Stomach smooth muscle (tissue), 2 donors: ENCODE measurements at regions not wholly inside any gene's neighbourhood (a gene's known extent, or its start where the extent isn't known, plus 50 kb on each side); places are given as distances from the start of the nearest gene placed in this dataset.

ENCODE experiments used
- H3K27ac ChIP-seq: one replicate; pipeline ENCODE4 v1.7.0; 2013; ENCODE audit warnings: mild to moderate bottlenecking, low read length, inconsistent platforms
- H3K27me3 ChIP-seq, 2 donors: one replicate each; pipeline ENCODE4 v1.7.0; 2013; ENCODE audit warnings: low read length in 2 of 2; ENCODE audit not compliant: insufficient read depth in 2 of 2, control insufficient read depth in 1 of 2
- H3K36me3 ChIP-seq, 2 donors: one replicate each; pipeline ENCODE4 v1.7.0; 2013; ENCODE audit warnings: low read length in 2 of 2; ENCODE audit not compliant: control insufficient read depth in 2 of 2, insufficient read depth in 2 of 2
- H3K4me1 ChIP-seq: one replicate; pipeline ENCODE4 v1.7.0; 2013; ENCODE audit warnings: low read length; ENCODE audit not compliant: control insufficient read depth, insufficient read depth
- H3K4me3 ChIP-seq, 2 donors: one replicate each; pipeline ENCODE4 v1.7.0; 2013; ENCODE audit warnings: low read length in 2 of 2
- H3K9ac ChIP-seq, 2 donors: one replicate each; pipeline ENCODE4 v1.7.0; 2013; ENCODE audit warnings: low read length in 2 of 2, mild to moderate bottlenecking in 1 of 2
- H3K9me3 ChIP-seq, 2 donors: one replicate each; pipeline ENCODE4 v1.7.0; 2013; ENCODE audit warnings: low read length in 2 of 2; ENCODE audit not compliant: control insufficient read depth in 2 of 2
- donor health status: healthy.
- donor health status: Pancreatic carcinoma.

GRCh38 chr21:14725219-14725618, 179.1 kb upstream of the SAMSN1 start:
- no peaks in the 10 kb centered on the region for H3K36me3 ChIP-seq
- no peaks in the 10 kb centered on the region for H3K9me3 ChIP-seq
- H3K27ac ChIP-seq, result no peak overlapping the region
- H3K4me1 ChIP-seq, result no peaks in the 10 kb centered on the region
- no peak overlapping the region for H3K9ac ChIP-seq
- no peaks in the 10 kb centered on the region for H3K27me3 ChIP-seq
- H3K4me3 ChIP-seq, result no peak overlapping the region

- Histone ChIP-seq H3K27me3 (no peaks in the 10 kb centered on the region), H3K4me3 (no peak overlapping the region), H3K36me3 (no peaks in the 10 kb centered on the region), H3K9ac (no peak overlapping the region), H3K9me3 (no peaks in the 10 kb centered on the region), H3K4me1 (no peaks in the 10 kb centered on the region), H3K27ac (no peak overlapping the region)
Measured at GRCh38 chr21:14722841-14723483, 176.8 kb upstream of the SAMSN1 start.

GRCh38 chr21:14720237-14720636, 174.1 kb upstream of the SAMSN1 start:
- Histone ChIP-seq H3K9me3 (no peaks in the 10 kb centered on the region), H3K4me3 (no peak overlapping the region), H3K27ac (no peak overlapping the region), H3K27me3 (no peaks in the 10 kb centered on the region), H3K4me1 (no peaks in the 10 kb centered on the region), H3K9ac (no peak overlapping the region), H3K36me3 (no peaks in the 10 kb centered on the region)

- H3K9me3 ChIP-seq, result no peaks in the 10 kb centered on the region
Measured at GRCh38 chr21:14718951-14719350, 172.8 kb upstream of the SAMSN1 start.

GRCh38 chr21:14716761-14717396, 170.8 kb upstream of the SAMSN1 start:
- Histone ChIP-seq H3K27ac (no peak overlapping the region), H3K27me3 (no peaks in the 10 kb centered on the region), H3K4me3 (no peak overlapping the region), H3K9ac (no peak overlapping the region), H3K4me1 (no peaks in the 10 kb centered on the region), H3K9me3 (no peaks in the 10 kb centered on the region), H3K36me3 (no peaks in the 10 kb centered on the region)

More at GRCh38 chr21:14718951-14719350, 172.8 kb upstream of the SAMSN1 start:
- Histone ChIP-seq H3K36me3 (no peaks in the 10 kb centered on the region), H3K27ac (no peak overlapping the region), H3K4me3 (no peak overlapping the region), H3K4me1 (no peaks in the 10 kb centered on the region), H3K9ac (no peak overlapping the region), H3K27me3 (no peaks in the 10 kb centered on the region)

- Histone ChIP-seq H3K4me1 (no peaks in the 10 kb centered on the region), H3K27me3 (no peaks in the 10 kb centered on the region)
Measured at GRCh38 chr21:14713109-14713508, 167.0 kb upstream of the SAMSN1 start.

DNA sequence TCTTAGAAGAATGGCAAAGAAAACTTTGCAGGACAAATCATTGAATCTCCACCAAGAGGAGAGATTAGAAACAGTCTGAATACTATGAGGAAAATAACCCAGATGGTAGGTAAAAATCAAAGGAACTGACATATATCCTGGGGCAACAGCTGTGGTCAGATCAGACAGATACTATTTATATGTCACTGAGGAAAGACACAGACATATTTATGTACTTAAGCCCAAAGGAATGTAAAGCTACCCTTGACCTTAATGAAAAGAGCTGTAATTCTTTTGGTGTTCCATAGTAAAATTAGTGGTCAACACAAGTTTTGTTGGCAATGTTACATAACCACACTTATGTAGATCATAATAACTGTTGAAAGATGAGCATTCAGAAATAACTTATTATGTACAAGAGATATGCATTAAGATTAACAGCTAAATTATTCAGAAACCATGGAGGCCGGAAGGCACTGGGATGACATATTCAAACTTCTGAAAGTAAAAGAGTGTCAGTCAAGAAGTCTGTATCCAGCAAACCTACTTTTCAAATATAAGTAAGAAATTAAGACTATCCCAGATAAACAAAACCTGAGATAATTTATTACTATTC, 166.1 kb upstream of the SAMSN1 start:
- H3K4me1 ChIP-seq, result no peaks in the 10 kb centered on the region
- H3K4me3 ChIP-seq, result no peak overlapping the region
- no peaks in the 10 kb centered on the region for H3K27me3 ChIP-seq
- H3K27ac ChIP-seq, result no peak overlapping the region
- no peak overlapping the region for H3K9ac ChIP-seq
- H3K9me3 ChIP-seq, result no peaks in the 10 kb centered on the region
- no peaks in the 10 kb centered on the region for H3K36me3 ChIP-seq

More at GRCh38 chr21:14713109-14713508, 167.0 kb upstream of the SAMSN1 start:
- Histone ChIP-seq H3K36me3 (no peaks in the 10 kb centered on the region), H3K9ac (no peak overlapping the region), H3K9me3 (no peaks in the 10 kb centered on the region), H3K27ac (no peak overlapping the region), H3K4me3 (no peak overlapping the region)

DNA sequence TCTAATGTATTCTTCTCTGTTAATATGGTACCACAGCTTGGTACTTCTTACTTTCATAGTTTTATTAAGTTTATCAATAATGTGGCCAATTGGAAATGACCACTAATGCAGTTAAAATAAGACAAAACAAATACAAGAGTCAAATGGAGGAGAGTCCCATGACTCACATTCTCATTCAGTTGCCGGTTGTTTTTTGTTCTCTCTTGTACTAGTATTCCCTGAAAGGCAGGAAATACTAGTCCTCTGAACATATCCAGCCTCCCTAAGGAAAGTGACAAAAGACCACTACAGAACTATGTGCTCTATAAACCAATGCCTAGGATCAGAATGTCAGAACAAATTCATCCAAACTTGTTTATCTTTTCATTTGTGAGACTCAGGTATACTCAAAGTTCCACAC, 165.2 kb upstream of the SAMSN1 start:
- no peak overlapping the region for H3K4me3 ChIP-seq
- no peak overlapping the region for H3K9ac ChIP-seq
- H3K4me1 ChIP-seq, result no peaks in the 10 kb centered on the region
- H3K27ac ChIP-seq, result no peak overlapping the region
- no peaks in the 10 kb centered on the region for H3K36me3 ChIP-seq
- no peaks in the 10 kb centered on the region for H3K9me3 ChIP-seq
- H3K27me3 ChIP-seq, result no peaks in the 10 kb centered on the region

DNA sequence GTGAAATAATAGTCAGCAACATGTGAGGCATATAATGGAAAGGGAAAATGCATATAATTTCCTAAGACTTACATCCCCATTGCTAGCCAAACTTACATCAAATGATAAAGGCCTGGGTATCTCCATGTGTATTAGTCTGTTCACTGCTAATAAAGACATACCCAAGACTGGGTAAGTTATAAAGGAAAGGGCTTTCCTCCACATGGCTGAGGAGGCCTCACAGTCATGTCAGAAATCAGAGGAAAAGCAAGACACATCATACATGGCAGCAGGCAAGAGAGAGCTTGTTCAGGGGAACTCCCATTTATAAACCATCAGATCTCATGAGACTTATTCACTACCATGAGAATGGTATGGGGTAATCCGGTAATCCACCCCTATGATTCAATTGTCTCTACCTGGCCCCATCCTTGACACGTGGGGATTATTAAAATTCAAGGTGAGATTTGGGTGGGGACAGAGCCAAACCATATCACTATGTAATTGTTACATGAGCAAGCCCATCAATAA, 161.5 kb upstream of the SAMSN1 start:
- no peaks in the 10 kb centered on the region for H3K27me3 ChIP-seq
- no peak overlapping the region for H3K27ac ChIP-seq
- no peak overlapping the region for H3K4me3 ChIP-seq
- H3K36me3 ChIP-seq, result no peaks in the 10 kb centered on the region
- H3K9ac ChIP-seq, result no peak overlapping the region
- no peaks in the 10 kb centered on the region for H3K9me3 ChIP-seq
- H3K4me1 ChIP-seq, result no peaks in the 10 kb centered on the region

DNA sequence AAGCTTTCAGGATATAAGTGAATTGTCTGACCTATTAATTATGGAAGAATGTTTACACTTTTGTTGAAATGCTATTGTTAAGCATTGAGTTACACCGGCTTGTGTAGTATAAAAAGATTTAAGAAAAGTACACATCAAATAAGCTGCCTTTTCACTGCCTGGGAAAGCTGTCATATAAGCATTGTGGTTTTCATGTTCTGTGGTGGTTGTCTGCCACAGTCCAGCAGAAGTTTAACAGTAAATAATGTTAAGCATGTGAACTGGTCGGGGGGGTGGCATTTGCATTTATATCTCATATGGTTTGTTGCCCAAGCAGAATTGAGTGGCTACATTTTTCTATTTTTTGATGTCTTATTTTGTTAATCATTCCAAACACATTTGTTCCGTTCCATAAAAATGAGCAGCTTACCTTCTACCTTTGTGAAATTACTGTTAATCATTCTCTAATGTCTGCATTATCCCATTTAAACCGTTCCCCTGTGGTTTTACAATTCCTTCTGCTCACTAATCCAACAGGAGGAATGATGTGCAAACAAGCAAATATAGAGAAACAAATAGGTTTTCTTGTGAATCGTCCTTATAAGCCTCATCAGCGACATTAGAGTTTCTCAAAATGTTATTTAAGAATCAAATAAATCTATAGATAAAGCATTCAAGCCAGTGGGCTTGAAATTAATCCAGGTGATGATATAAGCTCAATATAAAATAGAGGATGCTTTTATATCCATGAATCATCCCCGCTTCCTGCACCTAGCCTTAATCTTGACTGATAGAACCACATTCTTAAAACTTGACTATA, 160.8 kb upstream of the SAMSN1 start:
- H3K4me3 ChIP-seq, result no peak overlapping the region
- no peaks in the 10 kb centered on the region for H3K9me3 ChIP-seq
- H3K27ac ChIP-seq, result no peak overlapping the region
- no peaks in the 10 kb centered on the region for H3K27me3 ChIP-seq
- no peak overlapping the region for H3K9ac ChIP-seq
- no peaks in the 10 kb centered on the region for H3K36me3 ChIP-seq
- H3K4me1 ChIP-seq, result no peaks in the 10 kb centered on the region
